NCI-H524 (cell line): ENCODE measurements at regions not wholly inside any gene's neighbourhood (a gene's known extent, or its start where the extent isn't known, plus 50 kb on each side); places are given as distances from the start of the nearest gene placed in this dataset.

ENCODE experiments used
- DNase-seq, 2 experiments: peaks; one replicate each; lab custom pipeline; 2025; lab: John Stamatoyannopoulos, UW

- no peak for DNase-seq
These were observed 65.9 kb upstream of the RGPD4 start for GRCh38 chr2:107760620-107761364.

- no peak for DNase-seq
These were observed 54.3 kb upstream of the RGPD4 start for GRCh38 chr2:107772353-107772752.

DNA sequence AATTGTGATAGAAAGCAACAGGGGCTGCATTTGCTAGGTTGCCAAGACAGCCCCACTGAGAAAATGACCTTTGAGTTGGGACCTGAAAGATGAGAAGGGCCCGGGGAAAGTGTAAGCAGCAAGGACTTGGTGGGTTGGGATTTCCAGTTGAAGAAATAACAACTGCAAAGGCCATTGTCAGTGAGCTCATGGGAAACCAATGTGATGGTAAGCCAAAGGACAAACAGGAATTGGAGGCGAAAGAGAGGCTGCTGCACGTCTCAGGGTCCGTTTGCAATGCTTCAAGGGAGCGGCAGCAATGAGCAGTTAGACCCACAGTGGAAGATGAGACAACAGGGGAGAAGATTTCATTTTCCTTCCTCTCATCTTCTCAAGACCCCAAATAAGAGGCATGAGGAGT is 51.5 kb upstream of the RGPD4 start:
- DNase-seq = no peak

DNA sequence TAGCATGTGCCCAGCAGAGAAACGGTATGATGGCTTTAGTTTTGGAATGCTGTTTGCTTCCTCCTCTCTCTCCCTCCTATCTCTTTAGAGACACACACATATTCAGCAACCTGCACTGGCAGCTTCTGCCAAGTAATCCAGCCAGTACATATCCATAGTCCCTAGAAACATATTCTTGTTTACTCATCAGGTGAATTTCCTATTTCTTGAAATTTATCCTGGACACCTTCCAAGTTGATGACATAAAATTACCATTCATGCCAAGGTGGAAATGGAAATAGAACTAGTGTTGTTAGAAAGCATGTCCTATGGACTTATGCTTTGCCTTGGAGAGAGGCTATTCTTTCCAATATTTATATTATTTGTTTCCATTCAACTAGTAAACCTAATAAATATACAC is 50.9 kb upstream of the RGPD4 start:
- no peak for DNase-seq

GRCh38 chr2:107776362-107776761 is 50.3 kb upstream of the RGPD4 start:
- no peak for DNase-seq
